ENCODE measurements at regions not wholly inside any gene's neighbourhood (a gene's known extent, or its start where the extent isn't known, plus 50 kb on each side); places are given as distances from the start of the nearest gene placed in this dataset.

GRCh38 chr2:209314653-209315052 lies 109.2 kb upstream of the MAP2 start:
- DNase-seq = no peak

GRCh38 chr2:209316141-209316540 lies 107.7 kb upstream of the MAP2 start:
- no peak for DNase-seq

GRCh38 chr2:209321076-209321475 lies 102.8 kb upstream of the MAP2 start:
- no peak for DNase-seq

- DNase-seq = no peak
Observed at GRCh38 chr2:209321581-209321980, 102.3 kb upstream of the MAP2 start.

GRCh38 chr2:209322041-209322440 lies 101.8 kb upstream of the MAP2 start:
- peak; percentile 34 for DNase-seq

GRCh38 chr2:209322905-209323512 lies 100.8 kb upstream of the MAP2 start:
- DNase-seq = no peak

- no peak for DNase-seq
Observed at GRCh38 chr2:209323738-209324137, 100.1 kb upstream of the MAP2 start.

- DNase-seq = no peak
Observed at GRCh38 chr2:209324281-209324680, 99.6 kb upstream of the MAP2 start.

GRCh38 chr2:209331291-209331844 lies 92.5 kb upstream of the MAP2 start:
- DNase-seq = peak; percentile 60

GRCh38 chr2:209334188-209335017 lies 89.4 kb upstream of the MAP2 start:
- DNase-seq = peak; percentile 79

GRCh38 chr2:209340522-209340921 lies 83.3 kb upstream of the MAP2 start:
- no peak for DNase-seq

GRCh38 chr2:209344349-209344748 lies 79.5 kb upstream of the MAP2 start:
- no peak for DNase-seq

- peak; percentile 59 for DNase-seq
Observed at GRCh38 chr2:209348433-209348832, 75.4 kb upstream of the MAP2 start.

GRCh38 chr2:209351636-209352035 lies 72.2 kb upstream of the MAP2 start:
- DNase-seq = no peak

GRCh38 chr2:209358992-209359391 lies 64.9 kb upstream of the MAP2 start:
- DNase-seq = no peak

- no peak for DNase-seq
Observed at GRCh38 chr2:209367075-209367747, 56.6 kb upstream of the MAP2 start.

- no peak for DNase-seq
Observed at GRCh38 chr2:209368406-209368805, 55.4 kb upstream of the MAP2 start.

- peak; percentile 67 for DNase-seq
Observed at GRCh38 chr2:209368914-209369313, 54.9 kb upstream of the MAP2 start.

- DNase-seq = no peak
Observed at GRCh38 chr2:209369656-209370055, 54.2 kb upstream of the MAP2 start.

GRCh38 chr2:209371407-209371806 lies 52.4 kb upstream of the MAP2 start:
- no peak for DNase-seq
